IMR-90 (cell line): ENCODE measurements at regions not wholly inside any gene's neighbourhood (a gene's known extent, or its start where the extent isn't known, plus 50 kb on each side); places are given as distances from the start of the nearest gene placed in this dataset.

ENCODE experiments used
- CEBPB ChIP-seq: IDR thresholded peaks from 2 replicates; pipeline ENCODE4 v1.6.1; 2012; ENCODE audit warnings: low read depth, low read length, improper control_type of control experiment
- CTCF ChIP-seq: conservative IDR thresholded peaks from 2 replicates; pipeline ENCODE4 v1.5.1; 2012; ENCODE audit warnings: mild to moderate bottlenecking, low read depth, low read length, improper control_type of control experiment
- MAFK ChIP-seq: IDR thresholded peaks from 2 replicates; pipeline ENCODE4 v1.6.1; 2012; ENCODE audit warnings: low read depth, low read length, improper control_type of control experiment
- MXI1 ChIP-seq: IDR thresholded peaks from 2 replicates; pipeline ENCODE4 v1.6.1; 2012; ENCODE audit warnings: low read depth, mild to moderate bottlenecking, low read length, moderate library complexity, borderline replicate concordance
- POLR2A ChIP-seq: IDR thresholded peaks from 2 replicates; pipeline ENCODE4 v1.6.1; 2012; ENCODE audit warnings: mild to moderate bottlenecking, low read depth, low read length
- RCOR1 ChIP-seq: IDR thresholded peaks from 2 replicates; pipeline ENCODE4 v1.6.1; 2012; ENCODE audit warnings: mild to moderate bottlenecking, low read length, improper control_type of control experiment; ENCODE audit not compliant: insufficient replicate concordance

- TF ChIP-seq CTCF (no peak), RCOR1 (no peak), POLR2A (no peak), MAFK (no peak), CEBPB (no peak), MXI1 (no peak)
Measured at GRCh38 chr15:98581715-98582114, 66.6 kb upstream of the IGF1R start.
